H1 (cell line): ENCODE measurements at regions not wholly inside any gene's neighbourhood (a gene's known extent, or its start where the extent isn't known, plus 50 kb on each side); places are given as distances from the start of the nearest gene placed in this dataset.

Source experiments
- CTCF ChIA-PET: fragments of 300-600 bp; sonication (Branson Sonifier 250); formaldehyde crosslinking; loops from one replicate; lab custom pipeline; 2021; ENCODE audit not compliant: partially characterized antibody; lab: Charles Lee
- POLR2A ChIA-PET: fragments of 300-600 bp; sonication (Branson Sonifier 250); formaldehyde crosslinking; loops from one replicate; lab custom pipeline; 2021; ENCODE audit warnings: inconsistent platforms; ENCODE audit not compliant: partially characterized antibody; lab: Charles Lee
- DNase-seq, 2 experiments: peaks; one replicate each; pipeline versions ENCODE4 v3.0.0 to v3.0.0-alpha.2; 2010 to 2022; ENCODE audit warnings: low spot score in 2 of 2, low read depth in 1 of 2, mixed read lengths in 1 of 2
- FAIRE-seq: peaks from 2 replicates; lab custom pipeline; 2011; peaks lifted over from hg19 to GRCh38; lab: Jason Lieb, UNC
- H2AFZ ChIP-seq: 2 replicates; pipeline ENCODE4 v1.8.1; 2012; ENCODE audit warnings: low read length, inconsistent platforms
- H2AK5ac ChIP-seq: 2 replicates; pipeline ENCODE4 v1.6.1; 2013; ENCODE audit warnings: low read depth, low read length
- H2BK120ac ChIP-seq: replicated peaks from 2 replicates; pipeline ENCODE3; 2013; ENCODE audit warnings: low read depth, low read length, inconsistent platforms
- H2BK12ac ChIP-seq: 2 replicates; pipeline ENCODE4 v1.6.1; 2013; ENCODE audit warnings: low read depth, low read length
- H2BK15ac ChIP-seq: 2 replicates; pipeline ENCODE4 v1.6.1; 2013; ENCODE audit warnings: low read length
- H2BK20ac ChIP-seq: 2 replicates; pipeline ENCODE4 v1.6.1; 2013; ENCODE audit warnings: low read length
- H2BK5ac ChIP-seq: 2 replicates; pipeline ENCODE4 v1.6.1; 2013; ENCODE audit warnings: low read depth, low read length
- H3K14ac ChIP-seq: 2 replicates; pipeline ENCODE4 v1.6.1; 2013; ENCODE audit warnings: inconsistent platforms; ENCODE audit not compliant: insufficient read length
- H3K18ac ChIP-seq: 2 replicates; pipeline ENCODE4 v1.6.1; 2013; ENCODE audit warnings: low read length; ENCODE audit errors: extremely low read depth
- H3K23ac ChIP-seq: 2 replicates; pipeline ENCODE4 v1.6.1; 2013; ENCODE audit warnings: inconsistent platforms; ENCODE audit not compliant: insufficient read length
- H3K23me2 ChIP-seq: 2 replicates; pipeline ENCODE4 v1.6.1; 2013; ENCODE audit warnings: low read depth, low read length
- H3K27ac ChIP-seq: 2 replicates; pipeline ENCODE4 v1.6.1; 2011; ENCODE audit warnings: low read depth, low read length, inconsistent platforms
- H3K27me3 ChIP-seq, 4 experiments: replicated peaks in 1 of 4; 1 replicate in 1 of 4; 2 replicates in 3 of 4; pipeline versions ENCODE4 v1.6.1 to v1.8.1; 2011 to 2013; ENCODE audit warnings: low read length in 3 of 4, mild to moderate bottlenecking in 3 of 4, inconsistent platforms in 2 of 4, mixed read lengths in 2 of 4, moderate library complexity in 1 of 4; ENCODE audit not compliant: control insufficient read depth in 3 of 4, insufficient read depth in 3 of 4; ENCODE audit errors: extremely low read depth in 1 of 4
- H3K36me3 ChIP-seq, 4 experiments: 2 replicates each; pipeline versions ENCODE4 v1.6.1 to v1.8.1; 2011 to 2013; ENCODE audit warnings: mild to moderate bottlenecking in 4 of 4, low read length in 3 of 4, moderate library complexity in 2 of 4, control low read depth in 1 of 4, inconsistent platforms in 1 of 4; ENCODE audit not compliant: insufficient read depth in 4 of 4, control insufficient read depth in 2 of 4
- H3K4ac ChIP-seq: replicated peaks from 2 replicates; pipeline ENCODE3; 2013; ENCODE audit warnings: low read length, low read depth, mixed read lengths, inconsistent platforms; ENCODE audit not compliant: insufficient read length
- H3K4me1 ChIP-seq, 4 experiments: replicated peaks in 1 of 4; 1 replicate in 1 of 4; 2 replicates in 3 of 4; pipeline versions ENCODE4 v1.6.1 to v1.8.1; 2011 to 2013; ENCODE audit warnings: low read length in 3 of 4, inconsistent platforms in 2 of 4, mixed read lengths in 1 of 4; ENCODE audit not compliant: insufficient read depth in 4 of 4, control insufficient read depth in 3 of 4
- H3K4me2 ChIP-seq, 2 experiments: 2 replicates each; pipeline versions ENCODE4 v1.6.1 to v1.8.1; 2011 to 2013; ENCODE audit warnings: low read depth in 2 of 2, low read length in 2 of 2, control low read depth in 1 of 2, inconsistent platforms in 1 of 2, mild to moderate bottlenecking in 1 of 2; ENCODE audit not compliant: insufficient read depth in 1 of 2
- H3K4me3 ChIP-seq, 4 experiments: fragments of 200-600, 300-600 bp in 1 of 4; sonication (generic), shearing (Covaris generic), sonication (Bioruptor Twin) in 1 of 4; 2 replicates each; pipeline versions ENCODE4 v1.5.1 to v1.8.1; 2011 to 2016; ENCODE audit warnings: low read length in 4 of 4, low read depth in 3 of 4, control low read depth in 2 of 4, inconsistent platforms in 2 of 4, mild to moderate bottlenecking in 2 of 4, mixed read lengths in 1 of 4, moderate library complexity in 1 of 4; ENCODE audit not compliant: insufficient read depth in 2 of 4; ENCODE audit errors: extremely low read depth in 1 of 4
- H3K56ac ChIP-seq: replicated peaks from 2 replicates; pipeline ENCODE3; 2013; ENCODE audit warnings: low read depth, mild to moderate bottlenecking, mixed read lengths, low read length, inconsistent platforms; ENCODE audit not compliant: insufficient read length
- H3K79me1 ChIP-seq: 2 replicates; pipeline ENCODE4 v1.6.1; 2013; ENCODE audit warnings: low read depth, low read length, control low read depth
- H3K79me2 ChIP-seq, 2 experiments: 2 replicates each; pipeline versions ENCODE4 v1.6.1 to v1.8.1; 2012 to 2013; ENCODE audit warnings: low read length in 2 of 2, mild to moderate bottlenecking in 2 of 2, inconsistent platforms in 1 of 2; ENCODE audit not compliant: insufficient read depth in 2 of 2, control insufficient read depth in 1 of 2
- H3K9ac ChIP-seq, 4 experiments: replicated peaks in 1 of 4; 1 replicate in 1 of 4; 2 replicates in 3 of 4; pipeline versions ENCODE4 v1.6.1 to v1.8.1; 2011 to 2013; ENCODE audit warnings: low read depth in 3 of 4, low read length in 3 of 4, control low read depth in 2 of 4, mild to moderate bottlenecking in 2 of 4, moderate library complexity in 2 of 4, inconsistent platforms in 1 of 4; ENCODE audit errors: extremely low read depth in 1 of 4
- H3K9me3 ChIP-seq, 2 experiments: 2 replicates each; pipeline versions ENCODE4 v1.6.1 to v1.8.1; 2012 to 2013; ENCODE audit warnings: mild to moderate bottlenecking in 2 of 2, moderate library complexity in 2 of 2, control low read depth in 1 of 2, inconsistent platforms in 1 of 2, low read depth in 1 of 2, low read length in 1 of 2, mixed read lengths in 1 of 2; ENCODE audit not compliant: insufficient read depth in 2 of 2
- H4K20me1 ChIP-seq, 2 experiments: replicated peaks in 1 of 2; 2 replicates each; pipeline versions ENCODE3 to v1.8.1; 2011 to 2013; ENCODE audit warnings: inconsistent platforms in 2 of 2, low read length in 2 of 2, mild to moderate bottlenecking in 1 of 2; ENCODE audit not compliant: insufficient read depth in 2 of 2, control insufficient read depth in 1 of 2
- H4K5ac ChIP-seq: 2 replicates; pipeline ENCODE4 v1.6.1; 2013; ENCODE audit warnings: low read length, low read depth, mixed read lengths, inconsistent platforms; ENCODE audit not compliant: insufficient read length
- H4K8ac ChIP-seq: 2 replicates; pipeline ENCODE4 v1.8.0; 2013; ENCODE audit warnings: mild to moderate bottlenecking, moderate library complexity, low read length, inconsistent platforms; ENCODE audit not compliant: insufficient read depth; ENCODE audit errors: extremely low read depth
- H4K91ac ChIP-seq: replicated peaks from 2 replicates; pipeline ENCODE3; 2013; ENCODE audit warnings: low read length, mixed read lengths, inconsistent platforms; ENCODE audit not compliant: insufficient read length
- MAFK ChIP-seq: IDR thresholded peaks from 2 replicates; pipeline ENCODE4 v1.6.1; 2012; ENCODE audit warnings: low read depth, mild to moderate bottlenecking, improper control_type of control experiment, low read length
- WGBS, 2 experiments: shearing (Covaris generic) in 1 of 2; methylation state at CpG; one replicate each; pipeline versions ENCODE4 v1.1.6 to v1.1.7; 2013 to 2015; ENCODE audit warnings: low lambda C conversion rate in 2 of 2, mixed read lengths in 2 of 2, inconsistent platforms in 1 of 2, low coverage in 1 of 2, missing lambda C conversion rate in 1 of 2; ENCODE audit not compliant: insufficient replicate concordance in 2 of 2, insufficient coverage in 1 of 2, insufficient read length in 1 of 2; ENCODE audit errors: extremely low coverage in 1 of 2, missing lambda C conversion rate in 1 of 2; 5-methylcytosine and 5-hydroxymethylcytosine counted together

DNA sequence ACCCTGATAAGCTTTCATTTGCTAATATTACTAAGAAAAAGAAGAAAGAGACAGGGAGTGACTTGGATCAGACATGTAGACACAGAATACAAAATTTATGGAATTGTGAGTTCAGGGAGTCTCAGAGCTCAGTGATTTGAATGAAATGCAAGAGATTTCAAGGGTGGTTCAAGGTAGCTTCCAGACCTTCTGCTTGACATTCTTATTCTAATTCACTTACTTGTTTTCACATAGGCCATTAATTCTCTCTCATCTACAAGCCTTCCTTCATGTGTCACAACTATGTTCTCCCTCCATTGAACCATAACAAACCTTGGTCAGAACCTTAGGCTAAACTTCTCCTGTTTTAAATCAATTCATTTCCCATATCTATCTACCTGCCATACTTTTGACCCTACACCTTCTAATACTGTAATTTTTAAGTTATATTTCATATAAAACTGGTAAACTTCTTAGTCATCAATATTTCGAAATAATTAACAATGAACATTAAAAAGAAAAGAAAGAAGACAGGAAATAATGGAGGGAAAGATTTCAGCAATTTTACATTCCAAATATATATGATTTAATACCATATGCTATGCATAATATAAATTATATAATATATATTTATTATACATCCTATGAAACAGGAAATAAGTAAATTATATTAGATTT is 139.2 kb upstream of the PDE1A start:
- H3K36me3 ChIP-seq: no peaks in the 10 kb centered on the region
- no peak overlapping the region for H2AFZ ChIP-seq
- no peaks in the 10 kb centered on the region for H4K20me1 ChIP-seq
- no peak overlapping the region for H3K27ac ChIP-seq
- DNase-seq (no peak), FAIRE-seq (no peak)
- no peak overlapping the region for H3K9ac ChIP-seq
- no peak overlapping the region for H2BK15ac ChIP-seq
- no peak overlapping the region for H2BK5ac ChIP-seq
- TF ChIP-seq MAFK: no peak
- no peak overlapping the region for H2BK12ac ChIP-seq
- CTCF ChIA-PET: interaction anchor here (0.9 kb wide), 2 partner anchors 15 to 83 kb away, joined by 3 read pairs; no protein-coding TSS in a partner anchor
- H3K9me3 ChIP-seq: no peaks in the 10 kb centered on the region
- no peak overlapping the region for H3K18ac ChIP-seq
- H4K8ac ChIP-seq: no peak overlapping the region
- H3K79me1 ChIP-seq: no peaks in the 10 kb centered on the region
- no peak overlapping the region for H3K56ac ChIP-seq
- H3K4me2 ChIP-seq: no peak overlapping the region
- no peaks in the 10 kb centered on the region for H3K79me2 ChIP-seq
- H3K14ac ChIP-seq: no peak overlapping the region
- no peak overlapping the region for H2AK5ac ChIP-seq
- no peaks in the 10 kb centered on the region for H3K23me2 ChIP-seq
- no peak overlapping the region for H4K5ac ChIP-seq
- no peak overlapping the region for H3K4ac ChIP-seq
- H3K4me1 ChIP-seq: no peaks in the 10 kb centered on the region
- H3K4me3 ChIP-seq: no peak overlapping the region
- no peak overlapping the region for H4K91ac ChIP-seq
- no peak overlapping the region for H2BK20ac ChIP-seq
- H3K27me3 ChIP-seq: no peaks in the 10 kb centered on the region
- H3K23ac ChIP-seq: no peak overlapping the region
- H2BK120ac ChIP-seq: no peak overlapping the region
- WGBS, 2 experiments: 68% methylated on average over 1 of the region's 1 CpG; no CpG with 5 or more reads in 1 of the 2 experiments
- POLR2A ChIA-PET: no interaction called here
